Endothelial cell (in vitro differentiated cells): ENCODE measurements at regions not wholly inside any gene's neighbourhood (a gene's known extent, or its start where the extent isn't known, plus 50 kb on each side); places are given as distances from the start of the nearest gene placed in this dataset.

ENCODE experiments used
- DNase-seq: peaks from one replicate; pipeline ENCODE4 v3.0.0; 2021; ENCODE audit warnings: low spot score
- H3K27ac Mint-ChIP-seq: one replicate; pipeline ENCODE4 v1.8.0; 2021; ENCODE audit warnings: mixed read lengths, inconsistent platforms; ENCODE audit not compliant: unreplicated experiment
- H3K27me3 Mint-ChIP-seq: one replicate; pipeline ENCODE4 v1.8.0; 2021; ENCODE audit warnings: mild to moderate bottlenecking, moderate library complexity, mixed read lengths, inconsistent platforms; ENCODE audit not compliant: unreplicated experiment
- H3K36me3 Mint-ChIP-seq: one replicate; pipeline ENCODE4 v1.8.0; 2021; ENCODE audit warnings: mild to moderate bottlenecking, low read depth, mixed read lengths, inconsistent platforms; ENCODE audit not compliant: unreplicated experiment
- H3K4me1 Mint-ChIP-seq: one replicate; pipeline ENCODE4 v1.8.0; 2021; ENCODE audit warnings: mild to moderate bottlenecking, mixed read lengths, inconsistent platforms; ENCODE audit not compliant: unreplicated experiment
- H3K4me3 Mint-ChIP-seq: one replicate; pipeline ENCODE4 v1.8.0; 2021; ENCODE audit warnings: mild to moderate bottlenecking, mixed read lengths, inconsistent platforms; ENCODE audit not compliant: unreplicated experiment
- H3K9me3 Mint-ChIP-seq: one replicate; pipeline ENCODE4 v1.8.0; 2021; ENCODE audit warnings: mixed read lengths, inconsistent platforms; ENCODE audit not compliant: unreplicated experiment
- CTCF ChIP-seq: fragments of 200-600 bp; sonication (generic); IDR thresholded peaks from one replicate; pipeline ENCODE4 v1.5.0; 2021; ENCODE audit warnings: antibody characterized with exemption; ENCODE audit not compliant: unreplicated experiment

DNA sequence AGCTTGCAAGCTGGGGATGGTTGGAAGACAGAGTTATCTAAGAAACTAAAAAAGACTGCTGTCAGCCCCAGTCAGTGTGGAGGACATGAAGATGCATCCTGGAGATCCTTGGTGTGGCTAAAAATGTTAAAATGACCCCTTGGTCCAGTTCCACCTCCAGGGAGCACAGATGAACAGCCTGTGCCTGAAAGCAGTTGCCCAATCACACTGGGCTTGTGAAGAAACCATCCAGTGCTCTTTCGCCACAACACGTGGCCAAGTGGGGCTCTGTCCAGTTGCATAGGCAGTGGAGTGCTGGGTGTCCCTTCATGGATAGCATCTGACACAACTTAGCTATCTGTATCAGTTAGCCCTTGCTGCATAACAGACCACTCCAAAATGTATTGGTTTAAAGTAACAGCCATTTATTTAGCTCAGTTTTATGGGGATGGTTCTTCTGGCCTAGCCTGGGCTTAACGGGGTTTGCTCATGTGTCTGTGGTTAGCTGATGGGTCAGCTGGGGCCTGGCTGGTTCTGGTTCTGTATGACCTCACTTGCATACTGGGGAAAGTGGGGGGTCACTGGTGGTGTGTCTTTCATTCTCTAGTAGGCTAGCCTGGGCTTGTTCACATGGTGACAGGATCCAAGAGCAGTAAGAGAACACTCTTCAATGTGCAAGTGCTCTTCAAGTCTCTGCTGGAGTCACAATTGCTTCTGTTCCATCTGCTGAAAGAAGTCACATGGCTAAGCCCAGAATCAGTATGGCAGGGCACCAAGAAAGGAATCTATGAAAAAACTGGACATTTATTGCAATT lies 226.2 kb downstream of the PDCD6IP start:
- Mint-ChIP-seq H3K27me3 (peaks cover 4% of the 10 kb centered on the region), H3K4me1 (no peaks in the 10 kb centered on the region), H3K27ac (no peak overlapping the region), H3K36me3 (no peaks in the 10 kb centered on the region), H3K9me3 (no peaks in the 10 kb centered on the region), H3K4me3 (no peak overlapping the region)
- no peak for TF ChIP-seq CTCF
- no peak for DNase-seq

DNA sequence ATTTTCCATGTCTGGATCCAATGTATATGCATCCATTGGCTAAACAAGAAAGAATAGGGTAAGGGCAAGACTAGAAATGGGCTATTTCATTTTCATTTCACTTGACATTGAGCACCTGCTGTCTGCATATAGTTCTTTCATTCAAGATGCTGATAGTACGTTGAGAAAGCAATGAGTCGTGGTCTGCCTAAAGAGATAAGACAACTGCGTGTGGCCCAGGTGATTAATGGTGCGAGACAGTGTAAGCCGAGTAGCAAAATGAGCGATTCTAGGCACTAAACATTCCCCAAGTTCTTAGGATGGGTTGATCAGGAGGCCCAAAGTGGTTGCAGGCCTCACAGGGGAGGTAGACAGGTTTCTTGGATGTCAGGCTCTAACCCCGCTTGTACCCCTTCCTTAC lies 235.4 kb downstream of the PDCD6IP start:
- Mint-ChIP-seq H3K27me3 (no peaks in the 10 kb centered on the region), H3K9me3 (no peaks in the 10 kb centered on the region), H3K4me1 (no peaks in the 10 kb centered on the region), H3K27ac (no peak overlapping the region), H3K36me3 (no peaks in the 10 kb centered on the region), H3K4me3 (no peak overlapping the region)
- TF ChIP-seq CTCF: no peak
- DNase-seq: no peak

- Mint-ChIP-seq H3K9me3 (no peaks in the 10 kb centered on the region), H3K27ac (no peak overlapping the region), H3K4me1 (no peaks in the 10 kb centered on the region), H3K4me3 (no peak overlapping the region), H3K27me3 (no peaks in the 10 kb centered on the region), H3K36me3 (no peaks in the 10 kb centered on the region)
- no peak for DNase-seq
- TF ChIP-seq CTCF: no peak
These were observed 236.4 kb downstream of the PDCD6IP start for GRCh38 chr3:34034840-34035239.

GRCh38 chr3:34035775-34036174 lies 237.3 kb downstream of the PDCD6IP start:
- no peaks in the 10 kb centered on the region for H3K36me3 Mint-ChIP-seq
- H3K27ac Mint-ChIP-seq: no peak overlapping the region
- no peaks in the 10 kb centered on the region for H3K27me3 Mint-ChIP-seq

More at GRCh38 chr3:34035775-34036174, 237.3 kb downstream of the PDCD6IP start:
- no peak for TF ChIP-seq CTCF
- DNase-seq: no peak
- no peak overlapping the region for H3K4me3 Mint-ChIP-seq
- no peaks in the 10 kb centered on the region for H3K9me3 Mint-ChIP-seq
- no peaks in the 10 kb centered on the region for H3K4me1 Mint-ChIP-seq
